ENCODE measurements at regions not wholly inside any gene's neighbourhood (a gene's known extent, or its start where the extent isn't known, plus 50 kb on each side); places are given as distances from the start of the nearest gene placed in this dataset.

DNA sequence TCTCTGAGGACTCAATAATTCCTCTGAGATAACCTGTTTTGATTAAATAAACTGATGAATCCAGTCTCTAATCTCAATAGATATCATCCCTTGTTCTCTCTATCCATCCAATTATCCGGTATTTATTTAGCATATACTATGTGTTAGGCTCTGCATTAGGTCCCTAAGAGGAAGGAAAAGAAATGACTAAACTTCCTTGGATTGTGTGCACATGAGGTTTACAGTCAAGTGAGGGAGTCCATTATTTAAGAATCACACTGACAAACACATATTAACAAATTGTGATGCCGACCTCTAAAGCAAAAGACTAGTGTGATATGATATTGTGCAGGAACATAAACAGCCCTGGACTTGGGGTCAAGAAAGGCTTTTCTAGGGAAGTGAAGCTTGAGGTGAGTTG lies 140.8 kb downstream of the HMHB1 start:
- TF ChIP-seq, protein P1, sequence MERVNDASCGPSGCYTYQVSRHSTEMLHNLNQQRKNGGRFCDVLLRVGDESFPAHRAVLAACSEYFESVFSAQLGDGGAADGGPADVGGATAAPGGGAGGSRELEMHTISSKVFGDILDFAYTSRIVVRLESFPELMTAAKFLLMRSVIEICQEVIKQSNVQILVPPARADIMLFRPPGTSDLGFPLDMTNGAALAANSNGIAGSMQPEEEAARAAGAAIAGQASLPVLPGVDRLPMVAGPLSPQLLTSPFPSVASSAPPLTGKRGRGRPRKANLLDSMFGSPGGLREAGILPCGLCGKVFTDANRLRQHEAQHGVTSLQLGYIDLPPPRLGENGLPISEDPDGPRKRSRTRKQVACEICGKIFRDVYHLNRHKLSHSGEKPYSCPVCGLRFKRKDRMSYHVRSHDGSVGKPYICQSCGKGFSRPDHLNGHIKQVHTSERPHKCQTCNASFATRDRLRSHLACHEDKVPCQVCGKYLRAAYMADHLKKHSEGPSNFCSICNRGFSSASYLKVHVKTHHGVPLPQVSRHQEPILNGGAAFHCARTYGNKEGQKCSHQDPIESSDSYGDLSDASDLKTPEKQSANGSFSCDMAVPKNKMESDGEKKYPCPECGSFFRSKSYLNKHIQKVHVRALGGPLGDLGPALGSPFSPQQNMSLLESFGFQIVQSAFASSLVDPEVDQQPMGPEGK (CRISPR knock-in tag; IDR thresholded peaks at IDR 0.05; ENCODE audit: borderline replicate concordance): no peak
- TF ChIP-seq, protein P2, sequence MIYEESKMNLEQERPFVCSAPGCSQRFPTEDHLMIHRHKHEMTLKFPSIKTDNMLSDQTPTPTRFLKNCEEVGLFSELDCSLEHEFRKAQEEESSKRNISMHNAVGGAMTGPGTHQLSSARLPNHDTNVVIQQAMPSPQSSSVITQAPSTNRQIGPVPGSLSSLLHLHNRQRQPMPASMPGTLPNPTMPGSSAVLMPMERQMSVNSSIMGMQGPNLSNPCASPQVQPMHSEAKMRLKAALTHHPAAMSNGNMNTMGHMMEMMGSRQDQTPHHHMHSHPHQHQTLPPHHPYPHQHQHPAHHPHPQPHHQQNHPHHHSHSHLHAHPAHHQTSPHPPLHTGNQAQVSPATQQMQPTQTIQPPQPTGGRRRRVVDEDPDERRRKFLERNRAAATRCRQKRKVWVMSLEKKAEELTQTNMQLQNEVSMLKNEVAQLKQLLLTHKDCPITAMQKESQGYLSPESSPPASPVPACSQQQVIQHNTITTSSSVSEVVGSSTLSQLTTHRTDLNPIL (CRISPR knock-in tag; IDR thresholded peaks at IDR 0.05; ENCODE audit: low read depth): no peak
